ENCODE measurements at regions not wholly inside any gene's neighbourhood (a gene's known extent, or its start where the extent isn't known, plus 50 kb on each side); places are given as distances from the start of the nearest gene placed in this dataset.

- TF ChIP-seq CBX5 (IDR thresholded peaks at IDR 0.05; ENCODE audit: low read depth, low read length) (no peak), GABPA (IDR thresholded peaks at IDR 0.05; ENCODE audit: borderline replicate concordance, insufficient read depth, low read length) (no peak), SIX5 (IDR thresholded peaks at IDR 0.05; ENCODE audit: low read depth, low read length) (no peak), CREB1 (IDR thresholded peaks at IDR 0.05) (no peak), BCL11A (IDR thresholded peaks at IDR 0.05; ENCODE audit: low read depth in 2 of 2, low read length in 2 of 2) (no peak), POLR2A (IDR thresholded peaks at IDR 0.05; ENCODE audit: control extremely low read depth in 1 of 2, low read depth in 2 of 2, low read length in 2 of 2) (no peak)
Observed at GRCh38 chr9:87340391-87340790, 157.3 kb upstream of the DAPK1 start (continued).
